ENCODE measurements at regions not wholly inside any gene's neighbourhood (a gene's known extent, or its start where the extent isn't known, plus 50 kb on each side); places are given as distances from the start of the nearest gene placed in this dataset.

GRCh38 chr18:45274026-45274425 is 341.2 kb upstream of the SLC14A2 start:
- TF ChIP-seq POLR2AphosphoS5 (IDR thresholded peaks at IDR 0.05; ENCODE audit: borderline replicate concordance, low read depth, low read length), result no peak
- TF ChIP-seq EZH2 (IDR thresholded peaks at IDR 0.05), result no peak
- TF ChIP-seq FOXP2 (optimal IDR thresholded peaks at IDR 0.05; ENCODE audit: control extremely low read depth, extremely low read length, insufficient read depth), result no peak
